IPS-NIHi7 (cell line): ENCODE measurements at regions not wholly inside any gene's neighbourhood (a gene's known extent, or its start where the extent isn't known, plus 50 kb on each side); places are given as distances from the start of the nearest gene placed in this dataset.
"Not testable (repeated sequence)": the region's sequence is repeated elsewhere in the genome, so short reads cannot be mapped to it uniquely, and the experiment has no call there.

Experiments
- DNase-seq: peaks from one replicate; pipeline ENCODE4 v3.0.0; 2012; ENCODE audit warnings: mixed read lengths; ENCODE audit errors: extremely low spot score

DNA sequence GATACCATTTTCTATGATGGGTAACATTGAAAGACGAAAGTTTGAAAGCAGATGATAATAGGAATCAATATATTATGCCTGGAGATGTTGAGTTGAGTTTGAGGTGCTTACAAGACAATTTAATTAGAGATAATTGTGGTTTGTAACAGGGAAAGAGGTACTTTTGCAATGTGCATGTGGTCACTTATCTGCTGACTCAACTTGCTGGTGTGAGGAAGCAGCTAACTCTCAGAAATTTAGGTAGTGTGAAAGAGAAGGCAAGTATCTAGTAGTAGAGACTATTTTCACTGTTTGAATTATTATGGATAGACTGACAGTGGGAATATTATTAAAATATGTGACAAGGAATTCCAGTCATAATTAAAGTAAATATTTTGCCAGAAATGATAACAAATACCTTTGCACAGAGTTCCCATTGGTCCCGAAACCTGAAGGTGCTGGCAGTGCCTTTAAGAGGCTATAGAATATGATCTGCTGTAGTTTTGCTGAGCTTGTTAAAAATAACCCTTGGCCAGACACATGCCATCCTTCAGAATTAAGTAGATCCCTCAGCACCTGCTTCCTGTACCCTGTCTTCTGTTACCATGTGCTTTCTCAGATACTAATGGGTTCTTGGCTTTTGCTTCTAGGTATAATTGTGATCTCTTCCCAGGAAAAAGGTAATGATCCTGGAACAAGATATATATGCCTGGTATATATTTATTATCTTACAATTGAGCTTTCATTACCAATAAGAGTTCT lies 315.9 kb downstream of the BCHE start:
- no peak for DNase-seq

DNA sequence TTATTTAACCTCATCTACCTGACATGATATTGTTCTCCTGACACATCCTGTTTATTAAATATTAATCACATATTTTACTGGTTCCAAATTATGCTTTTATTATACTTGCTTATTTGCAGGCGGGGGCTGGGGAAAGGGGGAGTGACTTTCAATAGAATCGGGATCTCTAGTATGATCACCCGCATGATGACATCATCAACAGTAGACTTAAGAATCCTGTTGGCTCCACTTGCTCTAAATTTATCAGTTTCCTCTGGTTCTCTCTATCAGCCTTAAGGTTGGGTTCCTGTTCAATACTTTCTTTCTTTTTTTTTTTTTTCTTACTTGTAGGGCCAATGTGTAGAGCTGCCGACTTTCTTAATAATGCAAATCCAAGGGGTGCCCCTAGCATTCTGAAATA lies 317.5 kb downstream of the BCHE start:
- no peak for DNase-seq

DNA sequence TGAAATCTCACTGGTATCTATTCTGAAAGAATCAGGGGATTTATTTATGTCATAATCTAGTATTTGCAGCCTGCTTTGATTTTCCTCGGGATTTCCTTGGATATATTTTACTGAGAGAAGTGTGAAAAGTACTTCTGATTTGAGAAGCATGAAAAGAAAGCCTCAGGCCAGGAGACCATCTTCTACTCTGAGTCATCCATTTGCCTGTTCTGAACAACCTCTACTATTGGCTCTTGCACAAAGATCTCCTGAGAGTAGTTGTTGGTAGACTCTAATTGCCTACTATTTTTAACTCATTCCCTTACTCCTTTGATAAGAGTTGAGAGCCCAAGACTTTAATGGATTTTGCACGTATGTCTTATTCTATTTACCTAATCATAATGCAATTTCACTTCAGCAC lies 318.9 kb downstream of the BCHE start:
- DNase-seq: no peak

DNA sequence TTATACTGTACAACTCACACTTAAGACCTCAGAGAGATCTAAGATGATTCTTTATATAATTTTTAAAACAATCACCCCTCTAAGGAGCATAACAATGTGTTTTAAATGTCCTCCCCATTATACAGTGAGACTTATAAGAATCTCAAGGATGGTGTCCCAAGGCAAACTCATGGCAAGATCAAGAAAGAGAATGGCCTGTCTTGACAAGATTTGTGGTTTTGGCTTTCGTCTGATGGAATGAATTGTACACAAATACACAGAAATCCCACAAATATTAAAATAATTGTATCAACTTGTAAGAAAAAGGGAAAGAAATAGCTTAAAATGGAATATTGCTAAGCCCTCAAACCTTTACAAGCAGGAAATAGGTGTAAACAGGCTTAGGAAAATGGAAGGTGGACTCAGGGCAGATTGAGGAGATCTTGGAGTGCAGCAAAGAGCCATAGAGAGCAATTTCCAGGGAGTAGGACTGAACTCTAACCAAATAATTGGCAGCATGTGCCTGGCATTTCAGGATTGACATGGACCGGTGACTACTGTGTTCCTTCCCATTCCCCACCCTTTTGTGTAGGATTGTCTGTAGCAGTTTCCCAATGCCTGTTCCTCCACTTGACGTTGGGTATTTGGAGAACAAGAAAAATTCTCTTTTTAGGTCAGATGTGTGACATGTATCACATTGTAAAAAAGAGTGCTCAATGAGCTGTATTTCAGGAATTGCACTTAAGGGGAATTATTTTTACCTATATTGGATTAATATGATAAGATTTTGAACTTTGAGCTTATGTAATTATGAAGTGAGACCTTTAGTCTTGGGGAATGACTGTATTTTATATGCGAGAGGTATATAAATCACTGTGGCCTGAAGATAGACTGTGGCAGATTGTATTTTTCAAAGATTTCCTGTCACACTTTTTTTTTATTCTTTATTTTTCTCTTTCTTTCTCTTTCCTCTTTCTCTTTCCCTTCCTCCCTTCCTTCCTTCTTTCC lies 317.8 kb upstream of the SLITRK3 start:
- no peak for DNase-seq

DNA sequence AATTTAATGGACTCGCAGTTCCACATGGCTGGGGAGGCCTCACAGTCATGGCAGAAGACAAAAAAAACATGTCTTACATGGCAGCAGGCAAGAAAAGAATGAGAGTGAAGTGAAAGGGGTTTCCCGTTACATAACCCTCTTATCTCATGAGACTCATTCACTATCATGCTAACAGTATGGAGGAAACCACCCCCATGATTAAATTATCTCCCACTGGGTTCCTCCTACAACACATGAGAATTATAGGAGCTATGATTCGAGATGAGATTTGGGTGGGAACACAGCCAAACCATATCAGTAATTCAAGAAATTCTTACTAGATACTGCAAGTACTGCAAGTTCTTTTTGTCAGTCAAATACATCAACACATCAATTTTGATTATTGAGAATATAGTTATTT lies 311.4 kb upstream of the SLITRK3 start:
- DNase-seq: no peak

DNA sequence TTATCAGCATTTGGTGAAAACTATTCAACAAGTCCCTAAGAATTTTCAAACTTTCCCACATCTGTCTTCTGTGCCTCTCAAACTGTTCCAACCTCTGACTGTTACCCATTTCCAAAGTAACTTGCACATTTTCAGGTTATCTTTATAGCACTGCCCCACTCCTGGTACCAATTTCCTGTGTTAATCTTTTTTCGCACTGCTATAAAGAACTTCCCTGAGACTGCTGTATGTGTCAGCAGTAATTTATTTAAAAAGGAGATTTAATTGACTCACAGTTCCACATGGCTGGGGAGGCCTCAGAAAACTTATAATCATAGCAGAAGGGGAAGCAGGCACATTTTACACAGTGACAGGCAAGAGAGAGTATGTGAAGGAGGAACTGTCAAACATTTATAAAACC lies 310.9 kb upstream of the SLITRK3 start:
- DNase-seq: no peak

DNA sequence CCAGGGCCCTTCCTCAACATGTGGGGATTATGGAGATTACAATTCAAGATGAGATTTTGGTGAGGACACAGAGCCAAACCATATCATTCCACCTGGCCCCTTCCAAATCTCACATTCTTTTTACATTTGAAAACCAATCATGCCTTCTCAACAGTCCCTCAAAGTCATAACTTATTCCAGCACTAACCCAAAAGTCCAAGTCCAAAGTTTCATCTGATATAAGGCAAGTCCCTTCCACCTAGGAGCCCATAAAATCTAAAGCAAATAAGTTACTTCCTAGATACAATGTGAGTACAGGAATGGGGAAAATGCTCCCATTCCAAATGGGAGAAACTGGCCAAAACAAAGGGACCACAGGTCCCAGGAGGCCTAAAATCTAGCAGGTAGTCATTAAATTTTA lies 309.5 kb upstream of the SLITRK3 start:
- no peak for DNase-seq

DNA sequence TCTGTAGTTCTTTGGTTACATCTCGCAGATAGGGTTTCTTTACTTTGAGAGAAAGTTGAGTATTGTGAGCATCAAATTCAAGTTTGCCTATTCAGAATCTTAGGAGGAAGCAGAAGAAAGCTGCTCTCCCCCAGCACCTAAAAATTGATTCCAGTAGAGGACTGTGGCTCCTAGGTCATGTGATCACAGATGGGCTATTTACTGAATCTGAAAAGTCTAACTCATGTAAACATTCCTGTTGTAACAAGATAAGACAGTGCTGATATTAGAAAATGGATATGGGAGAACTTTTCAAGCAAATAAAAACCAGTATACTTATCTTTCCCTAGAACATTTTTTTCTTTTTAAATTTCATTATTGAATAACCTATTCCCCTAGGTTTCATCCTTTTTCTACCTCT lies 308.4 kb upstream of the SLITRK3 start:
- no peak for DNase-seq

DNA sequence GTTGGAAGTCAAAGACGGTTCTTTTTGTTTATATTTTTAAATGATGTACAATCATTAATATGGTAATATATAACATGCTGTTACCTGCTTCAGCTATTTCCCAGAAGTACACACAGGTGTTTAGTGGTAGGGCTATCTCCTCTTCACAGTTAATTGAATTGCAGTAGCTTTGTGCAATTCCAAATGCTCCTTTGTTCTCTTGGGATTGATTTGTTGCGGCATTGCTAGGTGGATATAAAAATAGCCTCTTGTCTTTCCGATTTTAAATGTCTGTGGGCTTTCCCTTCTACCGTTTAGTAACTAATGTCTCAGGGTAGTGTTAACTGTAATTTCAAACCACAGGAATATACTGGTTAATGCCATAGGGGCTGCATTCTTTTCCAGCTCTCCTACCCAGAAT lies 307.6 kb upstream of the SLITRK3 start:
- DNase-seq: no peak

DNA sequence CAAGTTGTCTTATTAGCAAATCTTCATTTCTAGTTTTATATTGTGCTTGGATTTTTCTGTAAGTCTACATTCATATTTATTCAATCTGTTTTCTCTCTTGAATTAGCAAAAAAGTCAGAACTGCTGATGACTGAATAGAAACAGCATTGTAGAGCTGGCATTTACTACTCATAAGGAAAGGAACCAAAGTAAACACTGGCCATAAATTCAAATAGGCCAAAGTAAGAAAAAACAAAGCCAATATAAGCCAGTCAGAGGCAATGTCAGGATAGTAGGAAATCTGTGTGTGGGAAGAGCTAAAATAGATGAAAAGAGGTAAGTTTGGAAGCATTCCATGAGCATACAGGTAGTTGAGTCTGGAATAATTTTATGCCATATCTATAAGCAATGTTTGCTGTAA lies 307.2 kb upstream of the SLITRK3 start:
- DNase-seq: no peak

DNA sequence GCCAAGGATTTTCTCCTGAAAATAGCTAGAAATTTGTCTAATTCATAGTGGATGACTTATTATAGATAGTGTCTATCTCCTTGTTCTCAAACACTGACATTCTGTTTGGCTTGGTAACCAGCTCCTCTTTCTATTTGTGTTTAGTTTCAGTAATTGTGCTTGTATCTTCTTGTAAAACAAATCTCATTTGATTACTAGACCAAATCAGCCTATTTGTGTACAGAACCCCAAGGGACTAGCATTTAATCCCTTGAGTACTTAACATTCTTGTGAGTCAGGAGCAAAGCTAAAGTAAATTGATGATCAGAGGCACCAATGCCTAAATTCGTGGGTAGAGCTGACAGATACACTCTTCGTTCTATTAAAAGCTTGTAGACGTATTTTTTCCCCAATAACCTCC lies 306.5 kb upstream of the SLITRK3 start:
- DNase-seq: no peak

DNA sequence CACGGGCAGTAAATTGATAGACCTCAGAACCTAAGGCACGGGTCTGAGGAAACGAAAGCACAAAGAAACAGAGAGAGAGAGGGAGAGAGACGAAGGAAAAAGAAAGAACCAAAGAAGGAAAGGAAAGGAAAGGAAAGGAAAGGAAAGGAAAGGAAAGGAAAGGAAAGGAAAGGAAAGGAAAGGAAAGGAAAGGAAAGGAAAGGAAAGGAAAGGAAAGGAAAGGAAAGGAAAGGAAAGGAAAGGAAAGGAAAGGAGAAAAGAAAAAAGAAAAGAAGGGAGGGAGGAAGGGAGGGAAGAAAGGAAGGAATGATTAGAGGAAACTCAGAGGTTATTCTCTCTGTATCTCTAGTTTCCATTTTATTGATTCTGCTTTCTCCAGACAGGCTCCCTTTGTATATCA lies 302.6 kb upstream of the SLITRK3 start:
- not testable (repeated sequence) for DNase-seq

DNA sequence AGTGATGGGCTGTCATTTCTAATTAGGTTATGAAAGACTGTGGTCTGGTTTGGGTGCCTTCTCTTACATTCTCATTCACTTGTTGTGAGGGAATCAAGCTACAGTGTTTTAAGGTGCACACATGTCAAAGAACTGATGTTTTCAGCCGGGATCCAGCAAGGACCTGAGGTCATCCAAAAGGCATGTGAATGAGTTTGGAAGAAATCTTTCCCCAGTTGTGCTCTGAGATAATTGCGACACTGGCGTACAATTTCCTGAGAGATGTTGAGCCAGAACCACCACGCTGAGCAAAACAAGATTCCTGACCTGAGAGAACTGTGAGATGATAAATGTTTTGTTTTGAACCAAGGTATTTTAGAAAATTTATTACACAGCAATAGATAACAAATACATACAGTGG lies 295.3 kb upstream of the SLITRK3 start:
- no peak for DNase-seq

DNA sequence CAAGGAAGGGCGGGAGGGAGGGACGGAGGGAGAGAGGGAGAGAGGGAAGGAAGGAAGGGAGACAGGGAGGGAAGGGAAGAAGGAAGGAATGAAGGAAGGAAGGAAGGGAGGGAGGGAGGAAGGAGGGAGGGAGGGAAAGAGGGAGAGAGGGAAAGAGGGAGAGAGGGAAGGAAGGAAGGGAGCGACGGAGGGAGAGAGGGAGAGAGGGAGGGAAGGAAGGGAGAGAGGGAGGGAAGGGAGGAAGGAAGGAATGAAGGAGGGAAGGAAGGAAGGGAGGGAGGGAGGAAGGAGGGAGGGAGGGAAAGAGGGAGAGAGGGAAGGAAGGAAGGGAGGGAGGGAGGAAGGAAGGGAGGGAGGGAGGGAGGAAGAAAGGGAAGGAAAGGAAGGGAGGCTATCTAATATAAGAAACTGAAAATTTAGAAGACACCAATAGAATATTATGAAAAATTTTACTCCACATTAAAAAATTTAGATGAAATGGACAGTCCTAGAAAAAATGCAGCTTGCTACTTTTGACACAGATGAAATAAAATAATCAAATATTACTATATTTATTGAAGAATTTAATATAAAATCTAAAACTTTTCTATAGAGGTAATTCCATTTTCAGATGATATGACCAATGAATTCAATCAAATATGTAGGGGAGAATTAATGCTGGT lies 280.3 kb upstream of the SLITRK3 start:
- DNase-seq: no peak

DNA sequence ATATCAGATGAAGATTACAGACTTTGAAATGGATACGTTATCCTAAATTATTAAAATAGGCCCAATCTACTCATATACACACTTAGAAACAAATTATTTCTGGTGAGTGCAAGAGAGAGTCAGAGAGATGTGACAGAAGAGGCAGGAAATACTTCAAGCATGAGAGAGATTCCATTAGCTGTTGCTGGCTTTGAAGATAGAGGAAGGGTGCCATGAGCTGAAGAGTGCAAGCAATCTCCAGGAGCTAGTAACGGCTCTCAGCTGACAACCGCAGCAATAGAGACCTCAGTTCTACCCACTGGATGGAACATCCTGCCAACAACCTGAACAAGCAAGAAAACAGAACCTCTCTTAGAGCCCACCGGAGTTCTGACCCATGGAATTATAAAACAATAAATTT lies 270.7 kb upstream of the SLITRK3 start:
- DNase-seq: no peak

DNA sequence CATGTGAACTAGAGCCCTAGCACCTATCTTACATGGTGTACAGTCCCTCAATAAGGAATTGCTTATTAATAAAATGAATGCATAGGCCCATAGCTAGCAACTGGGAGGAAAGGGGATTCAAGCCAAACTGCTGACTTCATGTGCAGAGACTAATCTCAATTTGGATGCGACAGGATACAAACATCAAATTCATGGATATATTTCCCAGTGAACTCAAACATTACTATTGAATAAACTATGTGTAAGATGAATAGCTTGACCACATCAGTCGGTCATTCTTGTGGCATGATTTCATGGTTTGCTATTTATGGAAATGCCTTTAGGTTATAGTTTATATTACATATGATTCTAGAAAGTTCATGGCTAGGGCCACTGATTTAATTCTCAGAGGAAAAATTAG lies 268.6 kb upstream of the SLITRK3 start:
- DNase-seq: no peak

DNA sequence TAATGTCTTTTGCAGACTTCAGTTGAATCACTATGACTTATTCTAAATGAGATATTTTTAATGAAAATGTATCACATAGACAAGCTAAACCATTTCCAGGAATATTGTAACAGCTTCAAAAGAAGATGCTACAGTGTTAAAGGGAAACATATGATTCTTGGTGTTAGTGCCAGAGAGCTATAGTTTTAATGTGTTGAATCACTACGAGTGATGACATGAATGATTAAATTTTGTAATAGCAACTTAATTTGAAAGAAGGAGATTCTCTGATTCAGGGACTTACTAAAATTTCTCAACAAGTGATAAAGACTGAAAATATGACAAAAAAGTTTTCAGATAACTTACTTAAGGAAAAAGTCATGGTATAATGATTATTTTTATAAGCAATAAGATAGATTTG lies 267.3 kb upstream of the SLITRK3 start:
- DNase-seq: no peak

DNA sequence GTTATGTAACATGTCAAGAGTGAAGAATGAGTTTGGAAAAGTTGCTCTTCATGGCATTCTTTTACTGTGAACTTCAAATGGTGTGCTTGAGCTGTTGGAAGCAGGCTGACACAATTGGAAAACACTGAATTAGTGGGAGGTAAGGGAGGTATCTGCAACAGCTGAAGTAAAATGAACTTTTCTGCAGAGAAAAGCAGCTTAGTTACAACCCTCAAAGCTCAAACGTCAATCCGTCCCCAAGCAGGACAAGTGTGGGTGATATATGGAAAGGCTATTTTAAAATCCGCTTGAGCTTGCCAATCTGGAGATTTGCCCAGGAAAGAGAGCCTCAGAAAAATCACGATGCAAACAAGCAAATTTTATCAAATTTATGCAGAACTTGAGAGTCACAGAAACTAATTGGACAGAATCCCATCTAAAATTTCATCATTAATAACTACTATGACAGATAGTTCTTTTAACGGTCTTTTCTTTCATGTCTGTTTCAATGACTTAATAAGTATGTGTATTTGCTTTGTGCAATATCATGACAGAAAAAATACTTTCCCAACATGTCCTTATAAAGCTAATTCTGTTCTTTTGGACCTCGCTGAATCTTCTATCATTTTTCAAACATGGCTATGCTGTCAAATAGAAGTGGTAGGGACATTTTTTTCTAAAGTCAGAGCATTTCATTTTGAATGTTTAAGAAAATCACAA lies 266.6 kb upstream of the SLITRK3 start:
- no peak for DNase-seq

DNA sequence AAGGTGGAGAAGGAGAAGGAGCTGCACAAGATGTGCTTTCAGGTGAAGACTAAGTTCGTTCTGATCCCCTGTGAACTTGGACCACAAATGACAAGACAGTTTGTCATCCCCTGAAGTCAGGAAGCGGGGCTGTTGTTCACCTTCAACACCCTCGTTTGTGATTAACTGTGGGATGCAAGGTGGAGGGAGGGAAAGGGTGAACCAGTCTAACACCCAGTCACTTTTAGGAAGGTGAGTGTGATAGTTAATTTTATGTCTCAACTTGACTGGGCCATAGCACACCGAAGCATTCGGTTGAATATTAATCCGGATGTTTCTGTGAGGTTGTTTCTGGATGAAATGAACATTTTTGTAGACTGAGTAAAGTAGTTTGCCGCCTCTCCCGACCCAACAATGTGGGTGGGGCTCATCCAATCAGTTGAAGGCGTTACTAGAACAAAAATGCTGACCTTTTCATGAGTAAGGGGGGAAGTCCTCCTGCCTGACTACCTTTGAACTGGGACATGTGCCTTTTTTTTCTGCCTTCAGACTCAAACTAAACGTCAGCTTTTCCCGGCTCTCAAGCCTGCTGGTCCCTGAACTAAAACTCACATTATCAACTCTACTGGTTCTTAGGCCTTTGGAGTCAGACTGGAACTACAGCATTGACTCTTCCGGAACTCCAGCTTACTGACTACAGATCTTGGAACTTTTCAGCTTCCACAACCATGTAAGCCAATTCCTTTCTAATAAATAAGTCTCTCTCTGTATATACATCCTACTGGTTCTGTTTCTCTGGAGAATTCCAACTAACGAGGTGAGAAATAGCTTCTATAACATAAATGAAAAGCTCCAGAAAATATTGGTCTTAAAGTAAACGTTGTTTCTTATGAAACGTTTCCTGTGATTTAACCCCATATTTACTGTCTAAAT lies 264.0 kb upstream of the SLITRK3 start:
- DNase-seq: no peak

DNA sequence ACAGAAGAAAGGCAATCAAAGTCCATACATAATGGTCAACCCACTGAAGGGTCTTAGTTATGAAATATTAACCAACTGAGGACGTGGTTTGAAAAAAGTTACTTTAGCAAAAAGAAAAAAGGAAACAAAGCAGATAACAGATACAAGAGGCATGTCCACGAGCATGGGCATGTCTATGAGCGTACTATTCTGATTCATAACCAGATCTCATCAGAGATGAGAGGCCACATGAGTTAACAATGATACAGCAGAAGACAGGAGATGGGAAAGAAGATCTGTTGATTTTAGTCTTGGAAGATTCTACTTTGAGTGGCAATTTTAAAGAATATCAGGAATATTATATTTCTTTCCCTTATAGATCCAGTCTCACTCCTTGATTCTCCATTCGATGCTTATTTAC lies 262.9 kb upstream of the SLITRK3 start:
- no peak for DNase-seq

DNA sequence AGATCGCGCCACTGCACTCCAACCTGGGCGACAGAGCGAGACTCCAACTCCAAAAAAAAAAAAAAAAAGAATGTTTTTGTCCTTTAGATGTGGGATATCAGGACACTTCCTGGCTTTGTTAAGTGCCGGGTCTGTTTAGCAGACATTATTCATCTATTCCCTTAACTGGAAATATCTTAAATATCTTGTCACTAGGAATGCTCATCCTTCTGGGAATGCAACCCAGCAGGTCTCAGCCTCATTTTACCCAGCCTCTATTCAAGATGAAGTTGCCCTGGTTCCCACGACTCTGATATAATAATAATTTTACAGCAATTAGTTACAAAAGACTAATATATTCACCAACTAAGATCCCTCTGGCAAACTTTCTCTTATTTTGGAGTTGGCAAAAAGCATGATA lies 260.9 kb upstream of the SLITRK3 start:
- DNase-seq: no peak
